ENCODE measurements at regions not wholly inside any gene's neighbourhood (a gene's known extent, or its start where the extent isn't known, plus 50 kb on each side); places are given as distances from the start of the nearest gene placed in this dataset.

DNA sequence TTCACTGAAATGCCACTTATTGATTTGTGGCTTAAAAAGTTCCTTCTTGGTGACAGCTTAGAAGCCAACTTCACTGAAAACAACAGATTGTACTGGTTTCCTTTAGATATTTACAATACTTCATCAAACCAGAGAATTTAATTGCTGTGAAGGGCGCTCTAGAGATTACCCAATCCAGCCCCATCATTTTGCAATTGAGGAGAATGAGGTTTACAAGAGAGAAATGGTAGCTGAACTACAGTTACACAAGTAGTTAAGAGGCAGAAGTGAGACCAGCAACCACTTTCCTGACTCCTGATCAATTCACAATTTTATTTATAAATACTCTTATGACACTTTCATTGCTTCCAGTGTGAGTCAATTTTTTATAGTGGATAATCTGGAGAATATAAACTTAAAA, 103.5 kb upstream of the APC start:
- Histone ChIP-seq H3K36me3 (ENCODE audit: low read depth, missing control alignments) (no peaks in the 10 kb centered on the region), H3K27ac (no peak overlapping the region), H3K27me3 (no peaks in the 10 kb centered on the region), H3K9me3 (no peaks in the 10 kb centered on the region), H3K4me1 (peaks cover 6% of the 10 kb centered on the region), H3K4me3 (no peak overlapping the region)
- intact Hi-C loops (cut with DNase I; ENCODE audit: low total_unique reads) = no loop called here
- no peak for DNase-seq
- 89 to 94% methylated on average over 1 of the region's 1 CpG for WGBS, 2 donors
- TF ChIP-seq, protein P1, sequence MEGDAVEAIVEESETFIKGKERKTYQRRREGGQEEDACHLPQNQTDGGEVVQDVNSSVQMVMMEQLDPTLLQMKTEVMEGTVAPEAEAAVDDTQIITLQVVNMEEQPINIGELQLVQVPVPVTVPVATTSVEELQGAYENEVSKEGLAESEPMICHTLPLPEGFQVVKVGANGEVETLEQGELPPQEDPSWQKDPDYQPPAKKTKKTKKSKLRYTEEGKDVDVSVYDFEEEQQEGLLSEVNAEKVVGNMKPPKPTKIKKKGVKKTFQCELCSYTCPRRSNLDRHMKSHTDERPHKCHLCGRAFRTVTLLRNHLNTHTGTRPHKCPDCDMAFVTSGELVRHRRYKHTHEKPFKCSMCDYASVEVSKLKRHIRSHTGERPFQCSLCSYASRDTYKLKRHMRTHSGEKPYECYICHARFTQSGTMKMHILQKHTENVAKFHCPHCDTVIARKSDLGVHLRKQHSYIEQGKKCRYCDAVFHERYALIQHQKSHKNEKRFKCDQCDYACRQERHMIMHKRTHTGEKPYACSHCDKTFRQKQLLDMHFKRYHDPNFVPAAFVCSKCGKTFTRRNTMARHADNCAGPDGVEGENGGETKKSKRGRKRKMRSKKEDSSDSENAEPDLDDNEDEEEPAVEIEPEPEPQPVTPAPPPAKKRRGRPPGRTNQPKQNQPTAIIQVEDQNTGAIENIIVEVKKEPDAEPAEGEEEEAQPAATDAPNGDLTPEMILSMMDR (IDR thresholded peaks at IDR 0.05) = no peak
- no peak for TF ChIP-seq POLR2A (IDR thresholded peaks at IDR 0.05)

- intact Hi-C loops (cut with DNase I; ENCODE audit: low total_unique reads) = no loop called here
- 53 to 71% methylated on average over 3 of the region's 3 CpGs for WGBS, 2 donors
- Histone ChIP-seq H3K27ac (no peak overlapping the region), H3K36me3 (ENCODE audit: low read depth, missing control alignments) (no peaks in the 10 kb centered on the region), H3K9me3 (no peaks in the 10 kb centered on the region), H3K4me1 (peaks cover 6% of the 10 kb centered on the region), H3K4me3 (no peak overlapping the region), H3K27me3 (no peaks in the 10 kb centered on the region)
- TF ChIP-seq POLR2A (IDR thresholded peaks at IDR 0.05) = no peak
- TF ChIP-seq, protein P1 (IDR thresholded peaks at IDR 0.05) = no peak
- no peak for DNase-seq
Measured at GRCh38 chr5:112634796-112635195, 102.9 kb upstream of the APC start.

DNA sequence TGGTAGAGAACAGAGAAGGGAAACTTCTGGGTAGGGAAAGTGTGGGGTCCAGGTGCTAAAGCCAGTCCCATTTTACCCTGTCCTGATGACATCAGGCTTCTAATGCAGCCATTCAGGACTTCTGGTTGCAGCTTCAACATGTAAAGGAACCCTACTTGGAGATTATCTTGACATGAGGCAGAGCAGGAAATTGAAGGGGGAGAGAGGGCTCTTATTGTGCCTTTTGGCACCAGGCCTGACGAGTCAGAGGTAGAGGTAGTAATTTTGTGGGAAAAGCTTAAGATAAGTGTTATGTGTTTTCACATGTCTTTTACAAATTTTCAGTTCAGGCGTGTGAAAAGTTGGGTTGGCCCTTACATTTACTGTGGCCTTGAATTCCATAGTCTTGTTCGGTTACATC, 102.4 kb upstream of the APC start:
- no peaks in the 10 kb centered on the region for H3K9me3 ChIP-seq
- H3K4me3 ChIP-seq = no peak overlapping the region
- H3K4me1 ChIP-seq = peaks cover 6% of the 10 kb centered on the region
- DNase-seq = no peak
- intact Hi-C loops (cut with DNase I; ENCODE audit: low total_unique reads) = no loop called here
- H3K27me3 ChIP-seq = no peaks in the 10 kb centered on the region
- WGBS, 2 donors = 61 to 80% methylated on average over 3 of the region's 3 CpGs
- TF ChIP-seq, protein P1 (IDR thresholded peaks at IDR 0.05) = no peak
- TF ChIP-seq POLR2A (IDR thresholded peaks at IDR 0.05) = no peak
- no peak overlapping the region for H3K27ac ChIP-seq
- no peaks in the 10 kb centered on the region for H3K36me3 ChIP-seq (ENCODE audit: low read depth, missing control alignments)

- no peaks in the 10 kb centered on the region for H3K27me3 ChIP-seq
- H3K36me3 ChIP-seq (ENCODE audit: low read depth, missing control alignments) = no peaks in the 10 kb centered on the region
- no peak overlapping the region for H3K27ac ChIP-seq
- no peaks in the 10 kb centered on the region for H3K9me3 ChIP-seq
- 77 to 79% methylated on average over 1 of the region's 1 CpG for whole genome bisulfite sequencing, 2 donors
- H3K4me3 ChIP-seq = no peak overlapping the region
- intact Hi-C loops (cut with DNase I; ENCODE audit: low total_unique reads) = no loop called here
- TF ChIP-seq POLR2A (IDR thresholded peaks at IDR 0.05) = no peak
- TF ChIP-seq, protein P1 (IDR thresholded peaks at IDR 0.05) = no peak
- H3K4me1 ChIP-seq = peaks cover 6% of the 10 kb centered on the region
- DNase-seq = no peak
Measured at GRCh38 chr5:112635771-112636731, 101.6 kb upstream of the APC start.

DNA sequence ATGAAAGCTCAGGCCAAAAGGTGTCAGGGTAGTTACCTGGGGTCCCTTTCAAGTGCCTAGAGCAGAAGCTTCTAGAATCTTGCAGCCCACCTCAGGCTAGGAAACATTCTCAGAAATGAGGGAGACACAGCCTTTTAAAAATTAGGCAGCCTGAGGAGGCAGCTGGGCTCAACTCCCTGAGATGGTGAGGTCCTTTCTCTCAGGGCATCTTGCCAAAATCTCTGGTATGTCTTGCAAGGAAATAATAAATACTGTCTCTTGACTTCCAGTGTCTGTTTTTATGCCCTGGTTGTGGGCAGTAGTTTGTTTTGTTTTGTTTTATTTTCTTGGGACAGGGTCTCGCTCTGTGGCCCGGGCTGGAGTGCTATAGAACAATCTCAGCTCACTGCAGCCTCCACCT, 100.9 kb upstream of the APC start:
- no peak for DNase-seq
- WGBS, 2 donors = 82 to 87% methylated on average over 2 of the region's 2 CpGs
- no peak overlapping the region for H3K27ac ChIP-seq
- no peak overlapping the region for H3K4me3 ChIP-seq
- H3K36me3 ChIP-seq (ENCODE audit: low read depth, missing control alignments) = no peaks in the 10 kb centered on the region
- intact Hi-C loops (cut with DNase I; ENCODE audit: low total_unique reads) = no loop called here
- TF ChIP-seq, protein P1 (IDR thresholded peaks at IDR 0.05) = no peak
- no peak for TF ChIP-seq POLR2A (IDR thresholded peaks at IDR 0.05)
- H3K4me1 ChIP-seq = peaks cover 6% of the 10 kb centered on the region
- H3K27me3 ChIP-seq = no peaks in the 10 kb centered on the region
- no peaks in the 10 kb centered on the region for H3K9me3 ChIP-seq
